ENCODE measurements at regions not wholly inside any gene's neighbourhood (a gene's known extent, or its start where the extent isn't known, plus 50 kb on each side); places are given as distances from the start of the nearest gene placed in this dataset.

GRCh38 chr2:9069543-9069942 lies 66.1 kb upstream of the MBOAT2 start:
- TF ChIP-seq, protein P1, sequence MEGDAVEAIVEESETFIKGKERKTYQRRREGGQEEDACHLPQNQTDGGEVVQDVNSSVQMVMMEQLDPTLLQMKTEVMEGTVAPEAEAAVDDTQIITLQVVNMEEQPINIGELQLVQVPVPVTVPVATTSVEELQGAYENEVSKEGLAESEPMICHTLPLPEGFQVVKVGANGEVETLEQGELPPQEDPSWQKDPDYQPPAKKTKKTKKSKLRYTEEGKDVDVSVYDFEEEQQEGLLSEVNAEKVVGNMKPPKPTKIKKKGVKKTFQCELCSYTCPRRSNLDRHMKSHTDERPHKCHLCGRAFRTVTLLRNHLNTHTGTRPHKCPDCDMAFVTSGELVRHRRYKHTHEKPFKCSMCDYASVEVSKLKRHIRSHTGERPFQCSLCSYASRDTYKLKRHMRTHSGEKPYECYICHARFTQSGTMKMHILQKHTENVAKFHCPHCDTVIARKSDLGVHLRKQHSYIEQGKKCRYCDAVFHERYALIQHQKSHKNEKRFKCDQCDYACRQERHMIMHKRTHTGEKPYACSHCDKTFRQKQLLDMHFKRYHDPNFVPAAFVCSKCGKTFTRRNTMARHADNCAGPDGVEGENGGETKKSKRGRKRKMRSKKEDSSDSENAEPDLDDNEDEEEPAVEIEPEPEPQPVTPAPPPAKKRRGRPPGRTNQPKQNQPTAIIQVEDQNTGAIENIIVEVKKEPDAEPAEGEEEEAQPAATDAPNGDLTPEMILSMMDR (IDR thresholded peaks at IDR 0.05; ENCODE audit: low read length): no peak
- TF ChIP-seq EZH2 (IDR thresholded peaks at IDR 0.05; ENCODE audit: borderline replicate concordance, low read length): no peak
